ENCODE measurements at regions not wholly inside any gene's neighbourhood (a gene's known extent, or its start where the extent isn't known, plus 50 kb on each side); places are given as distances from the start of the nearest gene placed in this dataset.

DNA sequence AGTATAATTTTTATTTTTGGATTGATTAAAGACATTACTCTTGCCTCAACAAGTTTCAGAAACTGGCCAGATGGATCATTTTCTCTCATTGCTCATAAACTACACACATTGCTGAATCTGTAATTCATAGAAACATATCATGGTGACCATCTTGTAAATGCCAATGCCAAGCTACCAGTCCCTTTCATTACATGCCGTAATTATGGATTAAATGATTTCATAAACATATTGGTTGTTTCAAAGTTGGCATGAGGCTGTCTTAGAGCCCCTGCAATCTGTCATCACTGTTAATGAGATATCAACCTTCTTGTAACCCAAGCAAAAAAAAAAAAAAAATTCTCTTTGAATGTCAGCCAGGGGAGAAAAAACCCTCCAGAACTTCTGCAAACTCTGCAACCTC, 112.2 kb downstream of the DCLK3 start:
- TF ChIP-seq, protein P1, sequence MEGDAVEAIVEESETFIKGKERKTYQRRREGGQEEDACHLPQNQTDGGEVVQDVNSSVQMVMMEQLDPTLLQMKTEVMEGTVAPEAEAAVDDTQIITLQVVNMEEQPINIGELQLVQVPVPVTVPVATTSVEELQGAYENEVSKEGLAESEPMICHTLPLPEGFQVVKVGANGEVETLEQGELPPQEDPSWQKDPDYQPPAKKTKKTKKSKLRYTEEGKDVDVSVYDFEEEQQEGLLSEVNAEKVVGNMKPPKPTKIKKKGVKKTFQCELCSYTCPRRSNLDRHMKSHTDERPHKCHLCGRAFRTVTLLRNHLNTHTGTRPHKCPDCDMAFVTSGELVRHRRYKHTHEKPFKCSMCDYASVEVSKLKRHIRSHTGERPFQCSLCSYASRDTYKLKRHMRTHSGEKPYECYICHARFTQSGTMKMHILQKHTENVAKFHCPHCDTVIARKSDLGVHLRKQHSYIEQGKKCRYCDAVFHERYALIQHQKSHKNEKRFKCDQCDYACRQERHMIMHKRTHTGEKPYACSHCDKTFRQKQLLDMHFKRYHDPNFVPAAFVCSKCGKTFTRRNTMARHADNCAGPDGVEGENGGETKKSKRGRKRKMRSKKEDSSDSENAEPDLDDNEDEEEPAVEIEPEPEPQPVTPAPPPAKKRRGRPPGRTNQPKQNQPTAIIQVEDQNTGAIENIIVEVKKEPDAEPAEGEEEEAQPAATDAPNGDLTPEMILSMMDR (conservative IDR thresholded peaks at IDR 0.05): no peak
- TF ChIP-seq EZH2 (IDR thresholded peaks at IDR 0.05; ENCODE audit: low read depth): no peak
